HepG2 (cell line): ENCODE measurements at regions not wholly inside any gene's neighbourhood (a gene's known extent, or its start where the extent isn't known, plus 50 kb on each side); places are given as distances from the start of the nearest gene placed in this dataset.

Experiments used
- HMG20B ChIP-seq: conservative IDR thresholded peaks from 2 replicates; pipeline ENCODE4 v1.6.1; 2016; ENCODE audit warnings: missing genetic modification reagents, missing compliant biosample characterization
- NFKB2 ChIP-seq: sonication (generic); formaldehyde crosslinking; IDR thresholded peaks from 2 replicates; pipeline ENCODE4 v1.4.0; 2020; ENCODE audit warnings: missing genetic modification reagents, borderline replicate concordance
- NR1H2 ChIP-seq: sonication (generic); formaldehyde crosslinking; IDR thresholded peaks from 2 replicates; pipeline ENCODE4 v1.8.1; 2022; ENCODE audit warnings: low read depth, missing genetic modification reagents, borderline replicate concordance
- SETDB1 ChIP-seq: sonication (generic); formaldehyde crosslinking; IDR thresholded peaks from 2 replicates; pipeline ENCODE4 v1.5.1; 2020; ENCODE audit warnings: missing genetic modification reagents, mild to moderate bottlenecking, borderline replicate concordance
- TF ChIP-seq, protein P1 (sequence below): sonication (generic); formaldehyde crosslinking; IDR thresholded peaks from 2 replicates; pipeline ENCODE4 v1.5.0; 2020; ENCODE audit warnings: mild to moderate bottlenecking, missing genetic modification reagents, moderate library complexity

- no peak for TF ChIP-seq HMG20B
- TF ChIP-seq, protein P1, sequence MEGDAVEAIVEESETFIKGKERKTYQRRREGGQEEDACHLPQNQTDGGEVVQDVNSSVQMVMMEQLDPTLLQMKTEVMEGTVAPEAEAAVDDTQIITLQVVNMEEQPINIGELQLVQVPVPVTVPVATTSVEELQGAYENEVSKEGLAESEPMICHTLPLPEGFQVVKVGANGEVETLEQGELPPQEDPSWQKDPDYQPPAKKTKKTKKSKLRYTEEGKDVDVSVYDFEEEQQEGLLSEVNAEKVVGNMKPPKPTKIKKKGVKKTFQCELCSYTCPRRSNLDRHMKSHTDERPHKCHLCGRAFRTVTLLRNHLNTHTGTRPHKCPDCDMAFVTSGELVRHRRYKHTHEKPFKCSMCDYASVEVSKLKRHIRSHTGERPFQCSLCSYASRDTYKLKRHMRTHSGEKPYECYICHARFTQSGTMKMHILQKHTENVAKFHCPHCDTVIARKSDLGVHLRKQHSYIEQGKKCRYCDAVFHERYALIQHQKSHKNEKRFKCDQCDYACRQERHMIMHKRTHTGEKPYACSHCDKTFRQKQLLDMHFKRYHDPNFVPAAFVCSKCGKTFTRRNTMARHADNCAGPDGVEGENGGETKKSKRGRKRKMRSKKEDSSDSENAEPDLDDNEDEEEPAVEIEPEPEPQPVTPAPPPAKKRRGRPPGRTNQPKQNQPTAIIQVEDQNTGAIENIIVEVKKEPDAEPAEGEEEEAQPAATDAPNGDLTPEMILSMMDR (CRISPR knock-in tag): no peak
- TF ChIP-seq NR1H2 (CRISPR knock-in tag): no peak
- no peak for TF ChIP-seq NFKB2 (CRISPR knock-in tag)
- no peak for TF ChIP-seq SETDB1 (CRISPR knock-in tag)
Measured at GRCh38 chr12:127339065-127339464, 927.9 kb upstream of the TMEM132C start.
